GM12892 (cell line): ENCODE measurements at regions not wholly inside any gene's neighbourhood (a gene's known extent, or its start where the extent isn't known, plus 50 kb on each side); places are given as distances from the start of the nearest gene placed in this dataset.

Experiments used
- DNase-seq: peaks from one replicate; pipeline ENCODE4 v3.0.0; 2011; ENCODE audit not compliant: insufficient read length
- FAIRE-seq: peaks from 2 replicates; lab custom pipeline; 2011; peaks lifted over from hg19 to GRCh38; lab: Jason Lieb, UNC
- POLR2A ChIP-seq: IDR thresholded peaks from 2 replicates; pipeline ENCODE4 v1.6.1; 2011; ENCODE audit warnings: low read depth, low read length, control low read depth
- POLR2AphosphoS5 ChIP-seq: IDR thresholded peaks from 2 replicates; pipeline ENCODE4 v1.6.1; 2011; ENCODE audit warnings: low read depth, low read length, control low read depth
- TAF1 ChIP-seq: IDR thresholded peaks from 2 replicates; pipeline ENCODE4 v1.6.1; 2011; ENCODE audit warnings: low read depth, mild to moderate bottlenecking, control low read depth, low read length, borderline replicate concordance

DNA sequence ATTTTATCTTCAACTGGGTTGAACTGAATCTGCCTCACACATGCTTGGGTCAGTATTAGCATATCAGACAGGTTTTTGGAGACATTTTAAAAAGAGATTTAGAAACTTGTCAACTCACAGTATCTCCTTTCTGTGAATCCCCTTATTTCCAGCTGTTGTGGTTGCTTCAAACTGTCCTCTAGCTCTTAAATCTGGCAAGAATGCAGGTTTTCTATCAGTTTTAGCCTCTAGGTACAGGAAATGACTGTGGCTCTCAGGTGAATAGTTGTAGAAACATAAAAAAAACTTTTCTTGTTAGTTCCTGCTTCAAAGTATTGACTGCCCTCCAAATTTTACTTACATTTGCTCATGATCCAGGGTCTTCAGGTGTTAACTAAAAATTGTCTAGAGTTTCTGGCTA is 495.7 kb upstream of the TMPRSS15 start:
- TF ChIP-seq TAF1: no peak
- no peak for TF ChIP-seq POLR2AphosphoS5
- TF ChIP-seq POLR2A: no peak
- DNase-seq: no peak
- no peak for FAIRE-seq

DNA sequence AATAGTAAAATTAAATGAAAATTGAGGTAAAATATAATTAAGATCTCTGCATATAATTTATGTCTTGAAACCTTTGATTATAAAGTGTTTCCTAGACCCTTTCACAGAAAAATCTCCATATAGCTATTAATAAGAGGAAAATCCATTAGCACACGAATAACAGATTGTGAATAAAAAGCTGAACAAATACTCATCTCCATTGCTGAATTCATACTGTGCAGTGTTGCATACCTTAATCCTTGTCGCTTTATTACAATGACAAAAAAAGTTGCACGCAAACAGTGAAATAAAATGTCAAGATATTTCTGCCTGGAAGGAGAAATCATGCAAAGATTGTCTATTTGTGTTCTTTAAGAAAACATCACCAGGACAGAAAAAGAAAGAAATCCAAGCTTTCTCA is 499.1 kb upstream of the TMPRSS15 start:
- TF ChIP-seq POLR2AphosphoS5 (no peak), POLR2A (no peak), TAF1 (no peak)
- FAIRE-seq (no peak), DNase-seq (no peak)

DNA sequence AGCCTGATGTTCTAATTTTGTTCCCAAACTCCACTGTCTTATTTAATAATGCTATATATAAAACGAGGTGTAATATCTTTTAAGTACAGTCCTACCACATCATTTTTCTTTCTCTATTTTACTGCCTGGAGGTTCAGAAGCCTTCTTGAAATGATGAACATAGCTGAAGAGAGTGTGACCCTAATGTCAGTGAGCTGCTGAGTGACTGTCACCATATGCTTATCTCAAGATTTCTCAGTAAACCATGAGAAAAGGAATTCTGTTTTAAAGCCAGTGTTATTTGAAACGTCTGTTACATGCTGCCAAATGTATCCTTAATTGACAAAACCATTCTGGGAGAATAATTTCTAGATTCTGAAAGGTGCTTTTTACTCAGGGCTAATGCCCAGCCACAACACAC is 503.5 kb upstream of the TMPRSS15 start:
- no peak for DNase-seq
- FAIRE-seq: no peak
- TF ChIP-seq POLR2A (no peak), POLR2AphosphoS5 (no peak), TAF1 (no peak)

DNA sequence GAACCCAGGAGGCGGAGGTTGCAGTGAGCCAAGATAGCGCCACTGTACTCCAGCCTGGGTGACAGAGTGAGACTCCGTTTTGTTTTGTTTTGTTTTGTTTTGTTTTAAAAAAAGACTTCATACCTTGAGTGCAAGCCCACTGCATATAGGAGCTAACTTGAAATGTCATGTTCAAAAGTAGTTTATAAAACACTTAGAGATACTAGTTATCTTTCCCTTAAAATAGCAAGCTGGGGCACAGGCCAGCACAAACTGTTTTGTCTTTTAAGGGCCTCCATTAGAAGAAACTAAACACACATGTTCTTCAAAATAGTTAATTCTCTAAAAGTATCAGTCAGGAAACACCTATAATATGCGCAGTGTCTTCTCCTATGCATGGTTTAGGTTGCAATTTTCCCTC is 505.1 kb upstream of the TMPRSS15 start:
- FAIRE-seq: no peak
- DNase-seq: no peak
- no peak for TF ChIP-seq POLR2AphosphoS5
- TF ChIP-seq TAF1: no peak
- TF ChIP-seq POLR2A: no peak

DNA sequence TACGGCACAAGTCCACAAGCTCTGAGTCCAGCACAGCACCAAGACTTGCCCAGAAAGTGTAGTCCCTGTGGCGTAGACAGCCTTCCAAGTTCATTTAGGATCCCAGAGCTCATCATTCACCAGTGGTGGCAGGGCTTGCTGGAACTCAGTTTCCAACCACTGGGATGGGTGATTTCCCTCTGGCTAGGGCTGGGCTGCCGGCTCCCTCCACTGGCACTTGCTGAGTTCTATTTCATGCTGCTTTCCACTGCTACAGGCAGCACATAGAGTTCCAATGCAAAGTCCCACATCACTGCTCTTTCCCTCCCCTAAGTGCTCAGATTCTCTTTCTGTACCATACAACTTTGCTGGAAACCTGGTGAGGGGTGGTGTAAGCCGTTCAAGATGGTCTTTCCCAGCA is 510.3 kb upstream of the TMPRSS15 start:
- no peak for DNase-seq
- TF ChIP-seq POLR2AphosphoS5 (no peak), POLR2A (no peak), TAF1 (no peak)
- no peak for FAIRE-seq

DNA sequence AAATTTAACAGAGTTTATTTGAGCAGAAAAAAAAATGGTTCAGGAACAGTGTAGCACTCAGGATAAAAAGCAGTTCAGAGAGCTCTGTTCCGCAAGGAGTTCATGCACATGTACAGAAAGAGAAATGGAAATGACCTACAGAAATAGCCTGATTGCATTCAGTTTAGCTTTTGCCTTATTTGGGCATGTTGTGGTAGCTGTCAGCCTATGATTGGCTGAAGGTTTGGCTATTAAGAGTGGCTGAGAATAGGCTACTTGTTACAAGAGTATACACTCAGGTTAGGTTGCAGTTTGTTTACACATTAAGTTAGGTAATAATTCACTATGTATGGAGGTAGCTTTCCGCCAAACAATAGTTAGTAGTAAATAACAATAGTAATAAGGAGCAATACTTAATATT is 511.0 kb upstream of the TMPRSS15 start:
- FAIRE-seq: no peak

DNA sequence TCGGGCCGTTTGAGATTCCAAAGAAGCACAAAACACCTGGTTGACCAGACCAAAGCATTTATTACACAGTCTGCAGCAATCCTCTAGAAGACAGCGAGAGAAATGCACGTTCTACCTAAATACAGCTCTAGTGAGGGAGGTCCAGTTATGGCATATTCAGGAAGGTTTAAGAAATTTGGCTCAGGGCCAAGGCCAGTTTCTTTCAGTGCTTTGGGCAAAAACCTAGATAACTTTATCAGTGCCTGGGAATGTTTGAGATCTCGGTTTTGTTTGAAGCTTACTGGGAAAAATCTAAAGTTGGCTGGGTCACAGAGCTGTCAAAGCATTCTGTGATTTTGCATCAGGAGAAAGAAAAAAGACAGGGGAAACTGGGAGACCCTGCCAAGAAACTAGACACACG is 514.0 kb upstream of the TMPRSS15 start:
- no peak for DNase-seq
- no peak for TF ChIP-seq POLR2AphosphoS5
- TF ChIP-seq POLR2A: no peak
- TF ChIP-seq TAF1: no peak
- FAIRE-seq: no peak

More for the DNA sequence above, 511.0 kb upstream of the TMPRSS15 start:
- DNase-seq: no peak
- no peak for TF ChIP-seq POLR2AphosphoS5
- no peak for TF ChIP-seq POLR2A
- TF ChIP-seq TAF1: no peak

DNA sequence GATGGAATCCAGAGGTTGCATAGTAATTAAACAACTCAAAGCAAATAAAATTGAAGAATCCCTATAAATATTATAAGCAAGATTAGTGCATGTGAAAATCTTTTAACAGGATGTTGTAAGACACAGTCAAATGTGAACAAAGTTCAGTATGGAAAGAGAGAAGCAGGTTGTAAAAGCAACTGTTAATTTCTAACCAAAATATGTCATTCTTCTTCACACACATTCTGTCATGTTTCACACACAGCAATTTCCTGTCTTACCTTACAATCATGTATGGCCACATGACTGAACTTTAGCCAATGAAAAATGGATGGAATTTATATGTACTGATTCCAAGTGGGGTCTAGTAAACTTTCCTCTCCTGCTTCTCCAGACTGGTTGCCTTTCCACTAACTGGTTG is 527.7 kb upstream of the TMPRSS15 start:
- no peak for FAIRE-seq
- TF ChIP-seq POLR2AphosphoS5 (no peak), TAF1 (no peak), POLR2A (no peak)
- DNase-seq: no peak

DNA sequence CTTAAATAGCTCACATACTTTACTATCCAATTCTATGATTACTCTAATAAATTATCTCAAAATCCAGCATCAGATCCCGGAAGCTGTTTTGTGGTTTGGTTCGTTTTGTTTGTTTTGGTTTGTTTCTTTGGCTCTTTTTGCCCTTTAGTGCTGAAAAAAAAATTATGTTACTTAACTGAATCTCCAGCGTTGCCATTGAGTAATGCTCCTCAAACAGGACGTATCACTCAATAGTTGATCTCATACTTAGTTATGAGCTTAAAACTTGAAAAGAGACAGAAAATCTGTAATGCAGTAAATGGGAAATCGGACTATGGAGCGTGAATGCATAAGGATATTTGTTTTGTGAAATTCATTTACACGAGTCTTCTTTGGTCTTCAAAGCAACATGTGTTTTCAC is 533.8 kb upstream of the TMPRSS15 start:
- FAIRE-seq: no peak
- DNase-seq: no peak
- no peak for TF ChIP-seq POLR2A

DNA sequence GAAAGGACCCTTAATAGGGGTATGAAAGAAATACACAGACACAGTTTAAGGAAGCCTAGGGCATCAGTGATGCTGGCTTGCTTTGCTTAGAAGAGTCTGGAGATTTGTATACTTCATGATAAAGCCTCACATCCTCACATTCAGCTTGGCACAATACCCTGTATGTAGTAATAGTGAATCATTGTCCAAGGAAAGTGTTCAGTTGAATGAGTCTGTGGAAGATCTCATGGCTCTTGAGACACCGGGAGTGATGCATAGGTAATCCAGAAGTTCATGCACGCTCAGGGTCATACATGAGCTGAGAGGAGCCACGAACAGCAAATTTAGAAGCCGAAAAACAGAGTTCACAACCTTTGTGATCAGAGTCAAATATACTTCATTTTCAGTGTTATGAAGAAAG is 537.2 kb upstream of the TMPRSS15 start:
- DNase-seq: no peak

DNA sequence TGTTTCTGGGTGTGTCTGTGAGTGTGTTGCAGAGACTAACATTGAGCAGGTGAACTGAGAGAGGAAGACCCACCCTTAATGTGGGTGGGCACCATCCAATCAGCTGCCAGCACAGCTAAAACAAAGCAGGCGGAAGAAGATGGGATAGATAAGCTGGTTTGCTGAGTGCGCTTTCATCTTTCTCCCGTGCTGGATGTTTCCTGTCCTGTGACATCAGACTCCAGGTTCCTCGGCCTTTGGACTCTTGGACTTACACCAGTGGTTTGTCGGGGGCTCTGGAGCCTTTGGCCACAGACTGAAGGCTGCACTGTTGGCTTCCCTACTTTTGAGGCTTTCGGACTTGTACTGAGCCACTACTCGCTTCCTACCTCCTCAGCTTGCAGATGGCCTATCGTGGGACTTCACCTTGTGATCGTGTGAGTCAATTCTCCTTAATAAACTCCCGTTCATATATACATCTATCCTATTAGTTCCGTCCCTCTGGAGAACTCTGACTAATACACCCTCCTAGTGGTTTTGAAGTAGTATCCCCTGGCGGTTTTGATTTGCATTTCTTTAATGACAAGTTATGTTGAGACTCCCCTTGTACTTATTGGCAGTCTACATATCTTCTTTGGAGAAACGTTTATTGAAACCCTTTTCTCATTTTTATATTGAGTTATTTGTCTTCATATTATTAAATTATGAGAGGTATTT is 546.6 kb upstream of the TMPRSS15 start:
- DNase-seq (no peak), FAIRE-seq (no peak)
- TF ChIP-seq TAF1 (no peak), POLR2A (no peak), POLR2AphosphoS5 (no peak)

More for the DNA sequence above, 537.2 kb upstream of the TMPRSS15 start:
- TF ChIP-seq POLR2AphosphoS5 (no peak), TAF1 (no peak), POLR2A (no peak)
- no peak for FAIRE-seq

DNA sequence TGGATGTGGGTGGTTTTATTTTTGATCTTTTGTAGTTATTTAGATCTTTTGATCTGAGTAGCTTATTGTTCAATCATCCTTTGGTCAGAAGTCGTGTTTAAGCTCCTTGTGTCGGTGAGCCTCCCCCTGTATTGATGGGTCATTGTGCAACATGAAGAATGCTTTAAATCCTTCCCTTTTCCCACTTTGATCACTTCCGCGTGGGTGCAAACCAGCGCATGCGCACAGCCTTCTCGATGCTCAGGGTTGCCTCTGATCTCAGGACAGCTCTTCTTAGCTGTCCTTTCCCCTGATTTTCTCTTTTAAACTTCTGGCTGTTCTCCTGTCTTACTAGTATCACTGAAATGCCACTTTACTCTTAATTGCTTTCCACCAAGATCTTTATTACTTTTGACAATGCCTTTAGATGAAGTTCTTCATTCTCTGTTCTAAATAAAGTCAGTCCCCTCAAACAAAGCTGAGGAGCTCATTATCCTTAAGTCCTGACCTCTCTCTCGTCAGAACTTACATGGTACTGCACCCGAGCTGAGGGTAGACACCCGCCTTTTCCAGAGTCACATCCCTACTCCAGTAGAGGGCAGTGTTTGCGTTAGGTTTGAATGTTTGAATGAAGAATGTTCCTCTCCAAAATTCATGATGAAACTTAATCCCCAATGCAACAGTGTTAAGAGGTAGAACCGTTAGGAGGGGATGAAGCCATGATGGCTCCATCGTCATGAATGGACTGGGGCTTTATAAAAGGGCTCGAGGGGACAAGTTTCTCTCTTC is 547.9 kb upstream of the TMPRSS15 start:
- no peak for DNase-seq
- FAIRE-seq: no peak
- TF ChIP-seq POLR2A (no peak), TAF1 (no peak), POLR2AphosphoS5 (no peak)
